Renal cortex interstitium (tissue), 11 donors: ENCODE measurements at regions not wholly inside any gene's neighbourhood (a gene's known extent, or its start where the extent isn't known, plus 50 kb on each side); places are given as distances from the start of the nearest gene placed in this dataset.

Experiments used
- DNase-seq, 11 donors: peaks; one replicate each; pipeline ENCODE4 v3.0.0-alpha.2; 2013; ENCODE audit warnings: low read depth in 9 of 11, low spot score in 4 of 11; ENCODE audit errors: extremely low read depth in 1 of 11

DNA sequence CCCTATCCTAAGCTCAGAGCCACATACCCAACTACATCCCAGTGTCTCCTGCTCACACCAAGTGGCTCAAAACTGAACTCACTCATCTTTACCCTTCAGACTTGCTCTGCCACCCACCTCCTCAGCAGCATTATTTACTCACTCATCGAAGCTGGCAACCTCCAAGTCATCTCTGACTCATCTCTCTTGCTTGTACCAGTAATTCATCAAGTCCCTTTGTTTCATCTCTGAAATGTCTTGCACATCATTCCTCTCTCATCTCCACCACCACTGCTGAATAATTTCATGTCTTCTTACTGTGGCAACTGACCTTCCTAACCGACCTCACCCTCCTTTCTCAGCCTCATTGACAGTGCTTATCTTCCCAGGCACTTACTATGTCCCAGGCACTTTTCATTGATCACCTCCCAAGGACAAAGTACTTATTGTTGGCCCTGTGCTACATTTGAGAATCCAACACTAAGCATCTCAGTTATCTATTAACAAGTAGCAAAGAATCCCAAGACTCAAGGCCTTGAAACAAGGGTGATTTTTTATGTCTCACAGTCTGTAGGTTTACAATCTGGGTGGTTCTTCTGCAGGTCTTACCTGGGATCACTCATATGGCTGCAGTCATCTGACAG lies 82.0 kb downstream of the MRPL46 start:
- no peak for DNase-seq

GRCh38 chr15:88383354-88383753 lies 83.8 kb downstream of the MRPL46 start:
- no peak for DNase-seq

DNA sequence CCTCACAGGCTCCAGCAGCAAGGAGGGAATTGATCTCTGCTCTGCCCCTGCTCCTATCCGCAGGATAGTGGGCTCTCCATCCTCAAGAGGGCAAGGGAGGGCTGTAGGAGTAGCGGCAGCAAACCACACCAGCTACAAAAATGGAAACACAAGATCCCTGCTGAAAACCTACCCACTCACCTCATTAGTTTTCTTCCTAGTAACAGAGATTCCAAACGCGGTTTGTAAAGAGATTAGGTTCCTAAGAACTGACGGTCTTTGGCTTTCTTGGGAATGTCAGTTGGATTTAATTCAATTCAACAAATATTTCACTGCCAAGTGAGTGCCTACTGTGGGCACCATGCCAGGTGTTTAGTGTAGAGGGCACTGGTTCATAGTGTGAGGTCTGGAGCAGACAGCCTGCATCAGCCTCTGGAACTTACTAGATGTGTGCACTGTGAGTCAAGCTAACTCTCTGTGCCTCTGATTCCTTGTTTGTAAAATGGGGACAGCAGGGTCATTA lies 84.7 kb downstream of the MRPL46 start:
- peak in 1 of 11 donors; percentile 28 for DNase-seq

- no peak for DNase-seq
These were observed 89.0 kb downstream of the MRPL46 start for GRCh38 chr15:88378188-88378637.

GRCh38 chr15:88377509-88377908 lies 89.7 kb downstream of the MRPL46 start:
- no peak for DNase-seq

- no peak for DNase-seq
These were observed 90.5 kb downstream of the MRPL46 start for GRCh38 chr15:88376574-88377174.

GRCh38 chr15:88375234-88375927 lies 91.8 kb downstream of the MRPL46 start:
- DNase-seq: peak in 5 of 11 donors; percentile 12 to 36 (median 27)

- no peak for DNase-seq
These were observed 102.1 kb downstream of the MRPL46 start for GRCh38 chr15:88365124-88365523.

DNA sequence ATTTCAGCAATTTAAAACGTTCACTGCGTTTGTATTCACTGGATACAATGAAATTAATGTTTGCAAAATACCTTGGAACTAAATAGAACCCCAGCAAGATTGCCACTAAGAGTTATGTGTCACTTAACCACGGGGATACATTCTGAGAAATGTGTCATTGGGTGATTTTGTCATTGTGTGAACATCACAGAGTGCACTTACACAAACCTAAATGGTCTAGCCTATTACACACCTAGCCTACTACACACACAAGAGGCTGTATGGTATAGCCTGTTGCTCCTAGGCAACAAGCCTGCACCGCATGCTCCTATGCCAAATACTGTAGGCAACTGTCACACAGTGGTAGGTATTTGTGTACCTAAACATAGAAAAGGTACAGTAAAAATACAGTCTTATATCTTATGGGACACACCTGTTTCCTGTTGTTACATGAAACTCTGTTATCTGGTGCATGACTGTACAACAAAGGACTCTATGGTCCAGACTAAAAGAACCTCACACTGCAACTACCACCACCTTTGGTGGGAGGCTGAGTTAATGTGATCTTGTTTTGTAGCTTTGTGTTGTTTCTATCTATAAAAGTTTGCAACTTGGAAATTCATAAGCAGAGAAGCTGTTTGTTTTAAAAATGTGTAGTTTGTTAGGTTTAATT lies 92.2 kb upstream of the NTRK3 start:
- no peak for DNase-seq

- DNase-seq: no peak
These were observed 89.4 kb upstream of the NTRK3 start for GRCh38 chr15:88345962-88346361.

GRCh38 chr15:88344786-88345185 lies 88.2 kb upstream of the NTRK3 start:
- DNase-seq: no peak

DNA sequence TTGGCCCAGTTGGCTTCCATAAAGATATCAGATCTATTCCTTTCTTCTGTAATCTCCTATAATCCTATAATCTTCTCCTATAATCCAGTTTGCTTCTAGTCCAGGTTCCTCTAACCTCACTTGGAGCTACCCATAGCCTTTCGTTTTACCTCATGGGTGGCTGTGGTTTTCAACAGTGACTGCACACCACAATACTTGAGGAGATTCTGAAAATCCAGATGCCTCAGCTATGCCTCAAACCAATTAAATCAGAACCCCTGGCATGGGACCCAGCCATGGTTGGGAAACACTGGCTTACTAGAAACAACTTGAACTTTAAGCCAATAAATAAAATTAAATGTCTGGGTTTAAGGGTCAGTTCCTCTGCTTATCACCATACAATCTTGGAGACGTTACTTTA lies 86.1 kb upstream of the NTRK3 start:
- no peak for DNase-seq

- DNase-seq: no peak
These were observed 85.1 kb upstream of the NTRK3 start for GRCh38 chr15:88341653-88342052.

- no peak for DNase-seq
These were observed 84.5 kb upstream of the NTRK3 start for GRCh38 chr15:88341006-88341405.

GRCh38 chr15:88337993-88338392 lies 81.5 kb upstream of the NTRK3 start:
- no peak for DNase-seq

DNA sequence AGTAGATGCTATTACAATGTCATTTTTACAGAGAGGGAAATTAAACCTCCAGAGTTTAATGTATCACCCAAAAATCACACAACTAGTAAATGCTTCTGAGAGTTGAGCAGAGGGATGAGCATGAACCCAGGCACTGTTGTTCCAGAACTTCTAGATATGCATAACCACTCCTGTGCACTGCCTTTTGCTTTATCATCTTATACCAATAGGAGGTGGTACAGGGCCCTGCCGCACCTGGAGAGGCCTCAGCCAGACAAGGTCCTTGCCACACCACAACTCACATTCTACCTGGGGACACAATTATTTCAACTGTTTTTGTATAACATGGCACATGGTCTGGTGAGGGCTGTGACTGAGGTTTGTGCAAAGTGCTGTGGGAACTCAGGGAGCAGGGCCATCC lies 78.5 kb upstream of the NTRK3 start:
- no peak for DNase-seq

GRCh38 chr15:88334436-88334835 lies 77.9 kb upstream of the NTRK3 start:
- DNase-seq: no peak

DNA sequence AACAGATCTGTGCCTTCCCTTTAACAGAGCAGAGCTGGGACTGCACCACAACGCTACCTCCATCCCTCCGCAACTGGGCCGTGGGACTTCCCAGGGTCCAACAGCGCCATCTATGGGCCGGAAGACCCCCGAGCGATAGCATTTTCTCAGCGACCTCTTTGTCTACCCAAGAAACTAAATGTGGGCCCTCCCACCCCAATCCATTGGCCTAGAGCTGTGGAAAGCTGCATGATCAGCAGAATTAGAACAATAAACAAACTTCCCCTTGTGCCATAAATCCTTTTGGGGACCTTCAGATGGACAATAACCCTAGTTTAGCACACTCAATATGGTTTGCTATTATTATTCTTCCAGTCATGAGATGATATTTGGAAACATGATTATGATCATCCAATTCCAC lies 74.8 kb upstream of the NTRK3 start:
- peak in 10 of 11 donors; percentile 1 to 16 (median 8) for DNase-seq

DNA sequence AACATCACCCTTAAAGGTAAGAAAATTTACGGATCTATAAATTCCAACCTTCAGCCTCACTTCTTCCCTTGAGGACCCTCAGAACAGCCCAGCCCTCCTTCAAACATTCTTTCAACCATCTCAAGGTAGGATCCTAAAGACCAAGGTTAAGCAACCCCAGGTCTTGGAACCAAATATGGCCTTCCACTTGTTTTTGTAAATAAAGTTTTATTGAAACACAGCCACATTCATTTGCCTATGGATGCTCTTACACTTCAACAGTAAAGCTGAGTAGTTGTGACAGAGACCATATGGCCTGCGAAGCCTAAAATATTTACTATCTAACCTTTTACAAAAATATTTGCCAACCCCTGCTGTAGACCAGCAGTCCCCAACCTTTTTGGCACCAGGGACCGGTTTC lies 70.4 kb upstream of the NTRK3 start:
- no peak for DNase-seq

GRCh38 chr15:88324741-88325065 lies 68.2 kb upstream of the NTRK3 start:
- no peak for DNase-seq
